Activated CD4-positive, alpha-beta memory T cell treated with anti-CD3 and anti-CD28 coated beads for 36 hours (primary cell): ENCODE measurements at regions not wholly inside any gene's neighbourhood (a gene's known extent, or its start where the extent isn't known, plus 50 kb on each side); places are given as distances from the start of the nearest gene placed in this dataset.
"Not testable (repeated sequence)": the region's sequence is repeated elsewhere in the genome, so short reads cannot be mapped to it uniquely, and the experiment has no call there.

Source experiments
- CTCF ChIA-PET: fragments of 350-600 bp; sonication (Branson Sonifier 250); formaldehyde crosslinking; loops from one replicate; lab custom pipeline; 2021; ENCODE audit warnings: antibody characterized with exemption, inconsistent platforms; lab: Charles Lee
- POLR2A ChIA-PET: fragments of 350-600 bp; sonication (Branson Sonifier 250); formaldehyde crosslinking; loops from one replicate; lab custom pipeline; 2021; ENCODE audit warnings: antibody characterized with exemption; lab: Charles Lee
- DNase-seq: peaks from one replicate; pipeline ENCODE4 v3.0.0-alpha.2; 2020
- H3K27ac Mint-ChIP-seq: one replicate; pipeline ENCODE4 v1.8.0; 2021; ENCODE audit warnings: mixed read lengths
- H3K27me3 Mint-ChIP-seq: one replicate; pipeline ENCODE4 v1.8.0; 2021; ENCODE audit warnings: mixed read lengths
- H3K36me3 Mint-ChIP-seq: one replicate; pipeline ENCODE4 v1.8.0; 2021; ENCODE audit warnings: mixed read lengths
- H3K4me1 Mint-ChIP-seq: one replicate; pipeline ENCODE4 v1.8.0; 2021; ENCODE audit warnings: low read depth, mixed read lengths
- H3K4me3 Mint-ChIP-seq: one replicate; pipeline ENCODE4 v1.8.0; 2021; ENCODE audit warnings: mild to moderate bottlenecking, mixed read lengths
- H3K9me3 Mint-ChIP-seq: one replicate; pipeline ENCODE4 v1.8.0; 2021; ENCODE audit warnings: mixed read lengths
- intact Hi-C: fragments of 100-400 bp; cut with micrococcal nuclease; formaldehyde crosslinking; loops from one replicate; pipeline ENCODE4 v1.15.1; 2023

GRCh38 chr6:27111743-27112142 lies 135.8 kb upstream of the PRSS16 start:
- CTCF ChIA-PET = no interaction called here
- Mint-ChIP-seq H3K4me3 (no peak overlapping the region), H3K27me3 (peaks cover 13% of the 10 kb centered on the region), H3K27ac (no peak overlapping the region), H3K36me3 (peaks cover 4% of the 10 kb centered on the region), H3K9me3 (peaks cover 4% of the 10 kb centered on the region), H3K4me1 (no peaks in the 10 kb centered on the region)
- POLR2A ChIA-PET = no interaction called here
- intact Hi-C loops = no loop called here
- DNase-seq = no peak

- POLR2A ChIA-PET = no interaction called here
- Mint-ChIP-seq H3K4me3 (no peak overlapping the region), H3K9me3 (peaks cover 4% of the 10 kb centered on the region), H3K27ac (no peak overlapping the region), H3K4me1 (no peaks in the 10 kb centered on the region), H3K36me3 (peaks cover 4% of the 10 kb centered on the region), H3K27me3 (peaks cover 13% of the 10 kb centered on the region)
- DNase-seq = no peak
- CTCF ChIA-PET = interaction anchor here (0.6 kb wide), 1 partner anchor 364 kb away, joined by 3 read pairs; no protein-coding TSS in a partner anchor
- intact Hi-C loops = no loop called here
These were observed 134.5 kb upstream of the PRSS16 start for GRCh38 chr6:27112974-27113373.

- CTCF ChIA-PET = interaction anchor here (1.0 kb wide), 1 partner anchor 8 kb away, joined by 4 read pairs; no protein-coding TSS in a partner anchor
- intact Hi-C loops = no loop called here
- DNase-seq = no peak
- Mint-ChIP-seq H3K4me3 (no peak overlapping the region), H3K36me3 (no peaks in the 10 kb centered on the region), H3K27ac (no peak overlapping the region), H3K4me1 (peaks cover 6% of the 10 kb centered on the region), H3K27me3 (no peaks in the 10 kb centered on the region), H3K9me3 (no peaks in the 10 kb centered on the region)
- POLR2A ChIA-PET = no interaction called here
These were observed 128.2 kb upstream of the PRSS16 start for GRCh38 chr6:27119329-27119728.

GRCh38 chr6:27119761-27120160 lies 127.7 kb upstream of the PRSS16 start:
- H3K27ac Mint-ChIP-seq = no peak overlapping the region
- no peak overlapping the region for H3K4me3 Mint-ChIP-seq
- H3K9me3 Mint-ChIP-seq = no peaks in the 10 kb centered on the region
- DNase-seq = no peak
- CTCF ChIA-PET = no interaction called here
- peaks cover 6% of the 10 kb centered on the region for H3K4me1 Mint-ChIP-seq
- intact Hi-C loops = no loop called here
- no peaks in the 10 kb centered on the region for H3K36me3 Mint-ChIP-seq
- POLR2A ChIA-PET = interaction anchor here (0.5 kb wide), 1 partner anchor 551 kb away, joined by 6 read pairs; no protein-coding TSS in a partner anchor
- H3K27me3 Mint-ChIP-seq = no peaks in the 10 kb centered on the region

- no peaks in the 10 kb centered on the region for H3K9me3 Mint-ChIP-seq
- H3K36me3 Mint-ChIP-seq = no peaks in the 10 kb centered on the region
- intact Hi-C loops = no loop called here
- ChIA-PET CTCF (interaction anchor here (0.7 kb wide), 1 partner anchor 522 kb away, joined by 3 read pairs; no protein-coding TSS in a partner anchor), POLR2A (interaction anchor here (1.7 kb wide), 1 partner anchor 11 kb away, joined by 6 read pairs; a partner anchor contains a TSS)
- H3K27ac Mint-ChIP-seq = no peak overlapping the region
- H3K4me3 Mint-ChIP-seq = no peak overlapping the region
- DNase-seq = no peak
- H3K4me1 Mint-ChIP-seq = peaks cover 12% of the 10 kb centered on the region
- H3K27me3 Mint-ChIP-seq = no peaks in the 10 kb centered on the region
These were observed 125.9 kb upstream of the PRSS16 start for GRCh38 chr6:27121640-27122039.

GRCh38 chr6:27124252-27124657 lies 123.2 kb upstream of the PRSS16 start:
- H3K4me1 Mint-ChIP-seq = peaks cover 22% of the 10 kb centered on the region
- H3K27ac Mint-ChIP-seq = no peak overlapping the region
- intact Hi-C loops = no loop called here
- H3K9me3 Mint-ChIP-seq = no peaks in the 10 kb centered on the region
- H3K4me3 Mint-ChIP-seq = no peak overlapping the region
- DNase-seq = no peak
- CTCF ChIA-PET = no interaction called here
- no peaks in the 10 kb centered on the region for H3K27me3 Mint-ChIP-seq
- H3K36me3 Mint-ChIP-seq = no peaks in the 10 kb centered on the region
- POLR2A ChIA-PET = no interaction called here

- no peaks in the 10 kb centered on the region for H3K27me3 Mint-ChIP-seq
- no peak for DNase-seq
- ChIA-PET POLR2A (interaction anchor here (0.6 to 1.2 kb wide), 3 partner anchors 19 to 21 kb away, joined by 6 to 10 read pairs (median 8); a partner anchor contains a TSS), CTCF (interaction anchor here (1.0 to 2.0 kb wide), 18 partner anchors 7 to 1890 kb away, joined by 3 to 19 read pairs (median 5); partner anchors contain the start of gene ZNF184)
- intact Hi-C loops = no loop called here
- H3K9me3 Mint-ChIP-seq = no peaks in the 10 kb centered on the region
- H3K36me3 Mint-ChIP-seq = peaks cover 3% of the 10 kb centered on the region
- H3K4me3 Mint-ChIP-seq = peak overlapping the region; percentile 71
- peaks cover 18% of the 10 kb centered on the region for H3K4me1 Mint-ChIP-seq
- peak overlapping the region; percentile 65 for H3K27ac Mint-ChIP-seq
These were observed 121.3 kb upstream of the PRSS16 start for GRCh38 chr6:27126046-27126814.

- Mint-ChIP-seq H3K4me3 (peak overlapping the region; percentile 71), H3K4me1 (peaks cover 19% of the 10 kb centered on the region), H3K27ac (peak overlapping the region; percentile 65), H3K27me3 (no peaks in the 10 kb centered on the region), H3K9me3 (no peaks in the 10 kb centered on the region), H3K36me3 (peaks cover 3% of the 10 kb centered on the region)
- CTCF ChIA-PET = interaction anchor here (0.6 to 2.0 kb wide), 27 partner anchors 8 to 1889 kb away, joined by 3 to 19 read pairs (median 4); partner anchors contain the start of gene ZNF184
- intact Hi-C loops = loop anchor here (1.0 kb wide), 2 partner anchors 31 to 654 kb away; no protein-coding TSS in a partner anchor
- POLR2A ChIA-PET = interaction anchor here (0.6 to 1.2 kb wide), 5 partner anchors 12 to 922 kb away, joined by 3 to 10 read pairs (median 3); a partner anchor contains a TSS
- peak; percentile 88 for DNase-seq
These were observed 120.5 kb upstream of the PRSS16 start for GRCh38 chr6:27126815-27127537.

- H3K27ac Mint-ChIP-seq, H3K4me3 Mint-ChIP-seq, DNase-seq, H3K27me3 Mint-ChIP-seq, H3K9me3 Mint-ChIP-seq, H3K36me3 Mint-ChIP-seq: not testable (repeated sequence)
- intact Hi-C loops = loop anchor here (1.0 kb wide), 2 partner anchors 30 to 655 kb away; no protein-coding TSS in a partner anchor
- peaks cover 19% of the 10 kb centered on the region for H3K4me1 Mint-ChIP-seq
- POLR2A ChIA-PET = interaction anchor here (1.2 kb wide), 1 partner anchor 18 kb away, joined by 10 read pairs; no protein-coding TSS in a partner anchor
- CTCF ChIA-PET = interaction anchor here (1.2 to 2.0 kb wide), 8 partner anchors 9 to 744 kb away, joined by 3 to 19 read pairs (median 9); partner anchors contain the start of gene ZNF184
These were observed 119.6 kb upstream of the PRSS16 start for GRCh38 chr6:27127874-27128273.

GRCh38 chr6:27128311-27129094 lies 119.0 kb upstream of the PRSS16 start:
- ChIA-PET CTCF (interaction anchor here (1.0 to 2.0 kb wide), 2 partner anchors 17 to 19 kb away, joined by 3 to 12 read pairs; a partner anchor contains a TSS), POLR2A (interaction anchor here (0.6 kb wide), 1 partner anchor 19 kb away, joined by 3 read pairs; no protein-coding TSS in a partner anchor)
- no peak for DNase-seq
- Mint-ChIP-seq H3K27ac (no peak overlapping the region), H3K4me3 (no peak overlapping the region), H3K36me3 (peaks cover 3% of the 10 kb centered on the region), H3K4me1 (peaks cover 19% of the 10 kb centered on the region), H3K27me3 (no peaks in the 10 kb centered on the region), H3K9me3 (no peaks in the 10 kb centered on the region)
- intact Hi-C loops = no loop called here
